ENCODE measurements at regions not wholly inside any gene's neighbourhood (a gene's known extent, or its start where the extent isn't known, plus 50 kb on each side); places are given as distances from the start of the nearest gene placed in this dataset.

DNA sequence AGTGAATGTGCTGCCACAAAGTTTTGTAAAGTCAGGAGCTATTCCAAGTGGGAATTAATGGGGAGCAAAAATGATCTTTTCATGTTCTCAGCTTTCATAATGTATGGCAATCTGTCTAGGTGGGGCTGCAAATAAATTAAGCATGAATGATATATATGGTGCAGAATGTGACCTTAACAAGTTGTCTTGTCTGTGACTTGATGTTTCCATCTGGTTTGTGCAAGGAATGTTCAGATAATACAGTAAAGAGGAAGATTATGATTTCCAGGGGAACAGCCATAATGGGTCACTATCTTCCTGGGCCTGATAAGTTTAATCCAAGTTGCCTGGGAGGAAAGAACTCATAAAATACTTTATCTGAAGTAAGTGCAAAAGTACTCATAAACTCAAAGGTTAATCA lies 1815.8 kb upstream of the FLRT2 start:
- TF ChIP-seq POLR2A (IDR thresholded peaks at IDR 0.05; ENCODE audit: extremely low read depth, insufficient read length), result no peak
- TF ChIP-seq, protein P1, sequence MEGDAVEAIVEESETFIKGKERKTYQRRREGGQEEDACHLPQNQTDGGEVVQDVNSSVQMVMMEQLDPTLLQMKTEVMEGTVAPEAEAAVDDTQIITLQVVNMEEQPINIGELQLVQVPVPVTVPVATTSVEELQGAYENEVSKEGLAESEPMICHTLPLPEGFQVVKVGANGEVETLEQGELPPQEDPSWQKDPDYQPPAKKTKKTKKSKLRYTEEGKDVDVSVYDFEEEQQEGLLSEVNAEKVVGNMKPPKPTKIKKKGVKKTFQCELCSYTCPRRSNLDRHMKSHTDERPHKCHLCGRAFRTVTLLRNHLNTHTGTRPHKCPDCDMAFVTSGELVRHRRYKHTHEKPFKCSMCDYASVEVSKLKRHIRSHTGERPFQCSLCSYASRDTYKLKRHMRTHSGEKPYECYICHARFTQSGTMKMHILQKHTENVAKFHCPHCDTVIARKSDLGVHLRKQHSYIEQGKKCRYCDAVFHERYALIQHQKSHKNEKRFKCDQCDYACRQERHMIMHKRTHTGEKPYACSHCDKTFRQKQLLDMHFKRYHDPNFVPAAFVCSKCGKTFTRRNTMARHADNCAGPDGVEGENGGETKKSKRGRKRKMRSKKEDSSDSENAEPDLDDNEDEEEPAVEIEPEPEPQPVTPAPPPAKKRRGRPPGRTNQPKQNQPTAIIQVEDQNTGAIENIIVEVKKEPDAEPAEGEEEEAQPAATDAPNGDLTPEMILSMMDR (IDR thresholded peaks at IDR 0.05; ENCODE audit: low read depth, low read length), result no peak
- TF ChIP-seq, protein P2, sequence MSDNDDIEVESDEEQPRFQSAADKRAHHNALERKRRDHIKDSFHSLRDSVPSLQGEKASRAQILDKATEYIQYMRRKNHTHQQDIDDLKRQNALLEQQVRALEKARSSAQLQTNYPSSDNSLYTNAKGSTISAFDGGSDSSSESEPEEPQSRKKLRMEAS (IDR thresholded peaks at IDR 0.05; ENCODE audit: low read depth, low read length), result no peak

Data from NB4 (cell line).